HEK293 (cell line): ENCODE measurements at regions not wholly inside any gene's neighbourhood (a gene's known extent, or its start where the extent isn't known, plus 50 kb on each side); places are given as distances from the start of the nearest gene placed in this dataset.

Experiments used
- CTCF ChIA-PET: fragments of 350-600 bp; formaldehyde crosslinking; extraction: SDS; loops from one replicate; lab custom pipeline; 2021; ENCODE audit warnings: antibody characterized with exemption; lab: Yijun Ruan, JAX
- POLR2A ChIA-PET: fragments of 300-600 bp; formaldehyde crosslinking; extraction: SDS; loops from one replicate; lab custom pipeline; 2020; ENCODE audit warnings: antibody characterized with exemption, inconsistent platforms; lab: Yijun Ruan, JAX
- H3K27ac ChIP-seq: fragments of 200-500 bp; sonication (Bioruptor generic); 2 replicates; pipeline ENCODE4 v1.5.1; 2014; ENCODE audit warnings: low read depth, low read length, control low read depth, inconsistent platforms; ENCODE audit errors: extremely low read depth
- H3K36me3 ChIP-seq, 2 experiments: fragments of 200-500 bp in 1 of 2; sonication (Bioruptor generic) in 1 of 2; 1 replicate in 1 of 2; 2 replicates in 1 of 2; pipeline ENCODE4 v1.5.1; 2014 to 2017; ENCODE audit warnings: inconsistent platforms in 2 of 2, low read length in 2 of 2; ENCODE audit not compliant: control insufficient read depth in 2 of 2, insufficient read depth in 1 of 2
- H3K4me1 ChIP-seq: fragments of 200-500 bp; sonication (Bioruptor generic); 2 replicates; pipeline ENCODE4 v1.5.1; 2014; ENCODE audit warnings: mild to moderate bottlenecking, low read length, inconsistent platforms; ENCODE audit not compliant: control insufficient read depth, insufficient read depth
- H3K4me3 ChIP-seq: 2 replicates; pipeline ENCODE4 v1.5.1; 2011; ENCODE audit warnings: low read depth, mild to moderate bottlenecking, control low read depth, low read length, moderate library complexity
- H3K9me3 ChIP-seq: fragments of 200-500 bp; sonication (Bioruptor generic); 2 replicates; pipeline ENCODE4 v1.5.1; 2014; ENCODE audit warnings: low read depth, low read length, inconsistent platforms; ENCODE audit not compliant: control insufficient read depth, insufficient read depth
- EGR2 ChIP-seq: fragments of 450-650 bp; formaldehyde crosslinking; IDR thresholded peaks from 2 replicates; pipeline ENCODE4 v1.5.1; 2016; ENCODE audit warnings: low read depth, missing biosample characterization, missing genetic modification characterization
- GLI4 ChIP-seq: fragments of 450-650 bp; formaldehyde crosslinking; IDR thresholded peaks from 2 replicates; pipeline ENCODE4 v1.5.1; 2016; ENCODE audit warnings: missing biosample characterization, missing genetic modification characterization
- PATZ1 ChIP-seq: fragments of 450-650 bp; formaldehyde crosslinking; IDR thresholded peaks from 2 replicates; pipeline ENCODE4 v1.5.1; 2016; ENCODE audit warnings: missing biosample characterization, missing genetic modification characterization
- PBX3 ChIP-seq: sonication (generic); formaldehyde crosslinking; IDR thresholded peaks from 2 replicates; pipeline ENCODE4 v1.8.1; 2022; ENCODE audit warnings: mild to moderate bottlenecking, moderate library complexity, missing genetic modification reagents
- REPIN1 ChIP-seq: fragments of 450-650 bp; formaldehyde crosslinking; IDR thresholded peaks from 2 replicates; pipeline ENCODE4 v1.5.1; 2017; ENCODE audit warnings: missing biosample characterization, missing genetic modification characterization, low read depth
- REST ChIP-seq: fragments of 450-650 bp; formaldehyde crosslinking; IDR thresholded peaks from 2 replicates; pipeline ENCODE4 v1.5.1; 2016; ENCODE audit warnings: missing biosample characterization, missing genetic modification characterization
- SALL2 ChIP-seq: fragments of 450-650 bp; formaldehyde crosslinking; IDR thresholded peaks from 2 replicates; pipeline ENCODE4 v1.5.0; 2017; ENCODE audit warnings: missing biosample characterization, mild to moderate bottlenecking, missing genetic modification characterization, borderline replicate concordance
- ZBTB1 ChIP-seq: fragments of 450-650 bp; formaldehyde crosslinking; IDR thresholded peaks from 2 replicates; pipeline ENCODE4 v1.5.1; 2016; ENCODE audit warnings: missing biosample characterization, missing genetic modification characterization
- ZBTB20 ChIP-seq: fragments of 450-650 bp; formaldehyde crosslinking; IDR thresholded peaks from 2 replicates; pipeline ENCODE4 v1.5.1; 2016; ENCODE audit warnings: missing biosample characterization, missing genetic modification characterization
- ZBTB48 ChIP-seq: fragments of 450-650 bp; formaldehyde crosslinking; IDR thresholded peaks from 2 replicates; pipeline ENCODE4 v1.5.1; 2016; ENCODE audit warnings: missing biosample characterization, missing genetic modification characterization
- ZBTB8A ChIP-seq: fragments of 450-650 bp; formaldehyde crosslinking; IDR thresholded peaks from 2 replicates; pipeline ENCODE4 v1.5.1; 2016; ENCODE audit warnings: missing biosample characterization, missing genetic modification characterization
- ZEB2 ChIP-seq: fragments of 450-650 bp; formaldehyde crosslinking; IDR thresholded peaks from 2 replicates; pipeline ENCODE4 v1.5.1; 2016; ENCODE audit warnings: missing biosample characterization, missing genetic modification characterization
- ZNF140 ChIP-seq: fragments of 450-650 bp; formaldehyde crosslinking; IDR thresholded peaks from 2 replicates; pipeline ENCODE4 v1.5.1; 2016; ENCODE audit warnings: missing biosample characterization, missing genetic modification characterization
- ZNF175 ChIP-seq: fragments of 450-650 bp; formaldehyde crosslinking; IDR thresholded peaks from 2 replicates; pipeline ENCODE4 v1.5.1; 2016; ENCODE audit warnings: missing biosample characterization, missing genetic modification characterization
- ZNF211 ChIP-seq: fragments of 450-650 bp; formaldehyde crosslinking; IDR thresholded peaks from 2 replicates; pipeline ENCODE4 v1.5.1; 2016; ENCODE audit warnings: low read depth, missing biosample characterization, missing genetic modification characterization
- ZNF248 ChIP-seq: fragments of 450-650 bp; formaldehyde crosslinking; IDR thresholded peaks from 2 replicates; pipeline ENCODE4 v1.5.1; 2017; ENCODE audit warnings: missing biosample characterization, missing genetic modification characterization
- ZNF280C ChIP-seq: fragments of 450-650 bp; formaldehyde crosslinking; IDR thresholded peaks from 2 replicates; pipeline ENCODE4 v1.5.1; 2016; ENCODE audit warnings: missing biosample characterization, missing genetic modification characterization
- ZNF514 ChIP-seq: fragments of 450-650 bp; formaldehyde crosslinking; IDR thresholded peaks from 2 replicates; pipeline ENCODE4 v1.5.1; 2016; ENCODE audit warnings: missing biosample characterization, missing genetic modification characterization
- ZNF596 ChIP-seq: fragments of 450-650 bp; IDR thresholded peaks from 2 replicates; pipeline ENCODE4 v1.5.0; 2018; ENCODE audit warnings: missing biosample characterization, mild to moderate bottlenecking, missing genetic modification characterization, moderate library complexity
- ZNF600 ChIP-seq: fragments of 450-650 bp; formaldehyde crosslinking; IDR thresholded peaks from 2 replicates; pipeline ENCODE4 v1.5.1; 2016; ENCODE audit warnings: missing biosample characterization, missing genetic modification characterization
- ZNF624 ChIP-seq: fragments of 450-650 bp; formaldehyde crosslinking; IDR thresholded peaks from 2 replicates; pipeline ENCODE4 v1.5.1; 2017; ENCODE audit warnings: missing biosample characterization, missing genetic modification characterization
- ZNF626 ChIP-seq: fragments of 450-650 bp; sonication (Bioruptor Pico); formaldehyde crosslinking; IDR thresholded peaks from 2 replicates; pipeline ENCODE4 v1.5.1; 2018; ENCODE audit warnings: missing biosample characterization, missing genetic modification characterization, inconsistent platforms
- ZNF629 ChIP-seq: fragments of 450-650 bp; formaldehyde crosslinking; IDR thresholded peaks from 2 replicates; pipeline ENCODE4 v1.5.1; 2017; ENCODE audit warnings: missing biosample characterization, missing genetic modification characterization
- ZNF692 ChIP-seq: fragments of 450-650 bp; formaldehyde crosslinking; IDR thresholded peaks from 2 replicates; pipeline ENCODE4 v1.5.1; 2016; ENCODE audit warnings: missing biosample characterization, missing genetic modification characterization
- ZSCAN4 ChIP-seq: fragments of 450-650 bp; formaldehyde crosslinking; IDR thresholded peaks from 2 replicates; pipeline ENCODE4 v1.5.1; 2017; ENCODE audit warnings: missing biosample characterization, missing genetic modification characterization

- Histone ChIP-seq H3K9me3 (no peaks in the 10 kb centered on the region), H3K27ac (no peak overlapping the region), H3K36me3 (no peaks in the 10 kb centered on the region), H3K4me3 (no peak overlapping the region), H3K4me1 (0 out of 2 replicates have a peak, but pooled peaks cover 2% of the 10 kb centered on the region)
- ChIA-PET POLR2A (no interaction called here), CTCF (no interaction called here)
- TF ChIP-seq ZNF600 (tag by site-specific recombination): no peak
- TF ChIP-seq ZNF629 (tag by site-specific recombination): no peak
- no peak for TF ChIP-seq REST
- no peak for TF ChIP-seq ZNF175
- TF ChIP-seq SALL2 (tag by site-specific recombination): no peak
- TF ChIP-seq ZNF248 (tag by site-specific recombination): no peak
- TF ChIP-seq ZNF624: no peak
- no peak for TF ChIP-seq PATZ1 (tag by site-specific recombination)
- TF ChIP-seq ZNF140: no peak
- TF ChIP-seq ZEB2 (tag by site-specific recombination): no peak
- no peak for TF ChIP-seq GLI4 (tag by site-specific recombination)
- TF ChIP-seq REPIN1 (tag by site-specific recombination): no peak
- TF ChIP-seq ZSCAN4 (tag by site-specific recombination): no peak
- TF ChIP-seq EGR2 (tag by site-specific recombination): no peak
- TF ChIP-seq ZNF596 (tag by site-specific recombination): no peak
These were observed 471.4 kb upstream of the NRP1 start for GRCh38 chr10:33805831-33806230.

- CTCF ChIA-PET: no interaction called here
- no peaks in the 10 kb centered on the region for H3K36me3 ChIP-seq
- 0 out of 2 replicates have a peak, but pooled peaks cover 2% of the 10 kb centered on the region for H3K4me1 ChIP-seq
- H3K4me3 ChIP-seq: no peak overlapping the region
- POLR2A ChIA-PET: no interaction called here
- no peak overlapping the region for H3K27ac ChIP-seq
- H3K9me3 ChIP-seq: no peaks in the 10 kb centered on the region
- TF ChIP-seq ZBTB1 (tag by site-specific recombination) (no peak), ZNF280C (tag by site-specific recombination) (no peak), ZBTB20 (tag by site-specific recombination) (no peak), ZNF514 (no peak), ZNF596 (tag by site-specific recombination) (no peak), ZNF692 (tag by site-specific recombination) (no peak), ZNF211 (tag by site-specific recombination) (no peak), ZNF626 (no peak), ZBTB48 (tag by site-specific recombination) (no peak), ZBTB8A (no peak), PBX3 (no peak)
These were observed 470.1 kb upstream of the NRP1 start for GRCh38 chr10:33804584-33804983.
